Pulmonary artery endothelial cell (primary cell): ENCODE measurements at regions not wholly inside any gene's neighbourhood (a gene's known extent, or its start where the extent isn't known, plus 50 kb on each side); places are given as distances from the start of the nearest gene placed in this dataset.

Experiments used
- DNase-seq: peaks from one replicate; pipeline ENCODE4 v3.0.0-alpha.2; 2011; ENCODE audit warnings: low read depth, low spot score

- no peak for DNase-seq
Measured at GRCh38 chr19:28940751-28941500, 272.0 kb downstream of the UQCRFS1 start.

- DNase-seq, result no peak
Measured at GRCh38 chr19:28939236-28939635, 273.7 kb downstream of the UQCRFS1 start.

GRCh38 chr19:28936001-28936400 is 276.9 kb downstream of the UQCRFS1 start:
- no peak for DNase-seq

- no peak for DNase-seq
Measured at GRCh38 chr19:28934631-28935030, 278.3 kb downstream of the UQCRFS1 start.

- DNase-seq, result no peak
Measured at GRCh38 chr19:28933039-28933438, 279.9 kb downstream of the UQCRFS1 start.

- DNase-seq, result no peak
Measured at GRCh38 chr19:28932446-28932845, 280.5 kb downstream of the UQCRFS1 start.

GRCh38 chr19:28929006-28929405 is 283.9 kb downstream of the UQCRFS1 start:
- DNase-seq, result no peak

- no peak for DNase-seq
Measured at GRCh38 chr19:28927456-28927855, 285.5 kb downstream of the UQCRFS1 start.

- no peak for DNase-seq
Measured at GRCh38 chr19:28920269-28921066, 292.5 kb downstream of the UQCRFS1 start.

GRCh38 chr19:28917621-28918020 is 295.3 kb downstream of the UQCRFS1 start:
- DNase-seq, result no peak

- DNase-seq, result no peak
Measured at GRCh38 chr19:28915737-28916460, 297.1 kb downstream of the UQCRFS1 start.

- no peak for DNase-seq
Measured at GRCh38 chr19:28915202-28915601, 297.7 kb downstream of the UQCRFS1 start.

GRCh38 chr19:28914173-28914572 is 298.8 kb downstream of the UQCRFS1 start:
- no peak for DNase-seq

- DNase-seq, result no peak
Measured at GRCh38 chr19:28913626-28914025, 299.3 kb downstream of the UQCRFS1 start.

GRCh38 chr19:28908941-28909340 is 304.0 kb downstream of the UQCRFS1 start:
- no peak for DNase-seq

- no peak for DNase-seq
Measured at GRCh38 chr19:28907534-28907933, 305.4 kb downstream of the UQCRFS1 start.

GRCh38 chr19:28905996-28906395 is 307.0 kb downstream of the UQCRFS1 start:
- DNase-seq, result no peak

GRCh38 chr19:28899703-28900102 is 313.2 kb downstream of the UQCRFS1 start:
- no peak for DNase-seq

- no peak for DNase-seq
Measured at GRCh38 chr19:28898249-28898648, 314.7 kb downstream of the UQCRFS1 start.

GRCh38 chr19:28889941-28890670 is 322.8 kb downstream of the UQCRFS1 start:
- no peak for DNase-seq

- DNase-seq, result no peak
Measured at GRCh38 chr19:28887920-28888618, 324.9 kb downstream of the UQCRFS1 start.
